K562 (cell line): ENCODE measurements at regions not wholly inside any gene's neighbourhood (a gene's known extent, or its start where the extent isn't known, plus 50 kb on each side); places are given as distances from the start of the nearest gene placed in this dataset.

ENCODE experiments used
- ADNP ChIP-seq: fragments of 200-800 bp; sonication (Bioruptor generic); IDR thresholded peaks from 2 replicates; pipeline ENCODE4 v1.6.1; 2016; ENCODE audit warnings: missing genetic modification characterization, missing compliant biosample characterization
- RAD21 ChIP-seq, 2 experiments: fragments of 250-450 bp in 1 of 2; fragments of 450-650 bp in 1 of 2; sonication (Bioruptor Pico) in 1 of 2; formaldehyde crosslinking in 1 of 2; IDR thresholded peaks in 1 of 2; conservative IDR thresholded peaks in 1 of 2; 2 replicates each; pipeline versions ENCODE4 v1.4.0 to v1.8.0; 2020 to 2022; ENCODE audit warnings: mild to moderate bottlenecking in 2 of 2, moderate library complexity in 1 of 2
- STAG1 ChIP-seq: sonication (generic); formaldehyde crosslinking; IDR thresholded peaks from 2 replicates; pipeline ENCODE4 v1.5.0; 2020; ENCODE audit warnings: missing genetic modification reagents, borderline replicate concordance
- ZNF77 ChIP-seq: fragments of 250-450 bp; sonication (Bioruptor Pico); IDR thresholded peaks from 2 replicates; pipeline ENCODE4 v1.5.0; 2020
- TF ChIP-seq, protein P1 (sequence below), 2 experiments: fragments of 450-650 bp; conservative IDR thresholded peaks; 2 replicates each; pipeline ENCODE4 v1.6.1; 2017; ENCODE audit warnings: mild to moderate bottlenecking in 2 of 2, moderate library complexity in 2 of 2
- TF ChIP-seq, protein P2 (sequence below): sonication (generic); formaldehyde crosslinking; IDR thresholded peaks from 2 replicates; pipeline ENCODE4 v1.8.0; 2023; ENCODE audit warnings: missing genetic modification reagents, mild to moderate bottlenecking, borderline replicate concordance
- TF ChIP-seq, protein P3 (sequence below): fragments of 250-450 bp; sonication (Bioruptor Pico); IDR thresholded peaks from 2 replicates; pipeline ENCODE4 v1.4.0; 2020; ENCODE audit warnings: mild to moderate bottlenecking, moderate library complexity

DNA sequence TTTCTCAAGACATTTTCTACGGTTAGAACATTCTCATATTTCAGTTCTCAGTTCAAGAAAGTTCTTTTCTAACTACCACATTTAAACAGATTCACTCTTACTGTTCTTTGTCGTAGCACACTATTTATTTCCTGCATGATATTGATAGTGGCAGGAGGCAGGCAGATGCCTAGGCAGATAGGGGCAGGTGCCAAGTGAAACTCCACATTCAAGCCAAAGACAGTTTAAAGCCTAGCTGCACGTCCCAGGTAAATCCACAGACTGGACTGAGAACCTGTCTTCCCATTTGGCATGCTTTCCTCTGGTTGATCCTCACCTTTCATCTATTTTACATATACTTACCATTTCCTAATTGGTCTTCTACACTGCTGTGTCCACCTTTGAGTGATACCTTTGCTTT is 359.3 kb downstream of the TMX3 start (continued):
- TF ChIP-seq, protein P1, sequence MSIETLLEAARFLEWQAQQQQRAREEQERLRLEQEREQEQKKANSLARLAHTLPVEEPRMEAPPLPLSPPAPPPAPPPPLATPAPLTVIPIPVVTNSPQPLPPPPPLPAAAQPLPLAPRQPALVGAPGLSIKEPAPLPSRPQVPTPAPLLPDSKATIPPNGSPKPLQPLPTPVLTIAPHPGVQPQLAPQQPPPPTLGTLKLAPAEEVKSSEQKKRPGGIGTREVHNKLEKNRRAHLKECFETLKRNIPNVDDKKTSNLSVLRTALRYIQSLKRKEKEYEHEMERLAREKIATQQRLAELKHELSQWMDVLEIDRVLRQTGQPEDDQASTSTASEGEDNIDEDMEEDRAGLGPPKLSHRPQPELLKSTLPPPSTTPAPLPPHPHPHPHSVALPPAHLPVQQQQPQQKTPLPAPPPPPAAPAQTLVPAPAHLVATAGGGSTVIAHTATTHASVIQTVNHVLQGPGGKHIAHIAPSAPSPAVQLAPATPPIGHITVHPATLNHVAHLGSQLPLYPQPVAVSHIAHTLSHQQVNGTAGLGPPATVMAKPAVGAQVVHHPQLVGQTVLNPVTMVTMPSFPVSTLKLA (conservative IDR thresholded peaks at IDR 0.05) = no peak
- TF ChIP-seq ADNP (tag) (no peak), STAG1 (CRISPR knock-in tag) (no peak), RAD21 (CRISPR knock-in tag; conservative IDR thresholded peaks at IDR 0.05 in 1 of 2, IDR thresholded peaks at IDR 0.05 in 1 of 2) (no peak), ZNF77 (no peak)
- TF ChIP-seq, protein P2, sequence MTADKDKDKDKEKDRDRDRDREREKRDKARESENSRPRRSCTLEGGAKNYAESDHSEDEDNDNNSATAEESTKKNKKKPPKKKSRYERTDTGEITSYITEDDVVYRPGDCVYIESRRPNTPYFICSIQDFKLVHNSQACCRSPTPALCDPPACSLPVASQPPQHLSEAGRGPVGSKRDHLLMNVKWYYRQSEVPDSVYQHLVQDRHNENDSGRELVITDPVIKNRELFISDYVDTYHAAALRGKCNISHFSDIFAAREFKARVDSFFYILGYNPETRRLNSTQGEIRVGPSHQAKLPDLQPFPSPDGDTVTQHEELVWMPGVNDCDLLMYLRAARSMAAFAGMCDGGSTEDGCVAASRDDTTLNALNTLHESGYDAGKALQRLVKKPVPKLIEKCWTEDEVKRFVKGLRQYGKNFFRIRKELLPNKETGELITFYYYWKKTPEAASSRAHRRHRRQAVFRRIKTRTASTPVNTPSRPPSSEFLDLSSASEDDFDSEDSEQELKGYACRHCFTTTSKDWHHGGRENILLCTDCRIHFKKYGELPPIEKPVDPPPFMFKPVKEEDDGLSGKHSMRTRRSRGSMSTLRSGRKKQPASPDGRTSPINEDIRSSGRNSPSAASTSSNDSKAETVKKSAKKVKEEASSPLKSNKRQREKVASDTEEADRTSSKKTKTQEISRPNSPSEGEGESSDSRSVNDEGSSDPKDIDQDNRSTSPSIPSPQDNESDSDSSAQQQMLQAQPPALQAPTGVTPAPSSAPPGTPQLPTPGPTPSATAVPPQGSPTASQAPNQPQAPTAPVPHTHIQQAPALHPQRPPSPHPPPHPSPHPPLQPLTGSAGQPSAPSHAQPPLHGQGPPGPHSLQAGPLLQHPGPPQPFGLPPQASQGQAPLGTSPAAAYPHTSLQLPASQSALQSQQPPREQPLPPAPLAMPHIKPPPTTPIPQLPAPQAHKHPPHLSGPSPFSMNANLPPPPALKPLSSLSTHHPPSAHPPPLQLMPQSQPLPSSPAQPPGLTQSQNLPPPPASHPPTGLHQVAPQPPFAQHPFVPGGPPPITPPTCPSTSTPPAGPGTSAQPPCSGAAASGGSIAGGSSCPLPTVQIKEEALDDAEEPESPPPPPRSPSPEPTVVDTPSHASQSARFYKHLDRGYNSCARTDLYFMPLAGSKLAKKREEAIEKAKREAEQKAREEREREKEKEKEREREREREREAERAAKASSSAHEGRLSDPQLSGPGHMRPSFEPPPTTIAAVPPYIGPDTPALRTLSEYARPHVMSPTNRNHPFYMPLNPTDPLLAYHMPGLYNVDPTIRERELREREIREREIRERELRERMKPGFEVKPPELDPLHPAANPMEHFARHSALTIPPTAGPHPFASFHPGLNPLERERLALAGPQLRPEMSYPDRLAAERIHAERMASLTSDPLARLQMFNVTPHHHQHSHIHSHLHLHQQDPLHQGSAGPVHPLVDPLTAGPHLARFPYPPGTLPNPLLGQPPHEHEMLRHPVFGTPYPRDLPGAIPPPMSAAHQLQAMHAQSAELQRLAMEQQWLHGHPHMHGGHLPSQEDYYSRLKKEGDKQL (CRISPR knock-in tag) = no peak
- TF ChIP-seq, protein P3, sequence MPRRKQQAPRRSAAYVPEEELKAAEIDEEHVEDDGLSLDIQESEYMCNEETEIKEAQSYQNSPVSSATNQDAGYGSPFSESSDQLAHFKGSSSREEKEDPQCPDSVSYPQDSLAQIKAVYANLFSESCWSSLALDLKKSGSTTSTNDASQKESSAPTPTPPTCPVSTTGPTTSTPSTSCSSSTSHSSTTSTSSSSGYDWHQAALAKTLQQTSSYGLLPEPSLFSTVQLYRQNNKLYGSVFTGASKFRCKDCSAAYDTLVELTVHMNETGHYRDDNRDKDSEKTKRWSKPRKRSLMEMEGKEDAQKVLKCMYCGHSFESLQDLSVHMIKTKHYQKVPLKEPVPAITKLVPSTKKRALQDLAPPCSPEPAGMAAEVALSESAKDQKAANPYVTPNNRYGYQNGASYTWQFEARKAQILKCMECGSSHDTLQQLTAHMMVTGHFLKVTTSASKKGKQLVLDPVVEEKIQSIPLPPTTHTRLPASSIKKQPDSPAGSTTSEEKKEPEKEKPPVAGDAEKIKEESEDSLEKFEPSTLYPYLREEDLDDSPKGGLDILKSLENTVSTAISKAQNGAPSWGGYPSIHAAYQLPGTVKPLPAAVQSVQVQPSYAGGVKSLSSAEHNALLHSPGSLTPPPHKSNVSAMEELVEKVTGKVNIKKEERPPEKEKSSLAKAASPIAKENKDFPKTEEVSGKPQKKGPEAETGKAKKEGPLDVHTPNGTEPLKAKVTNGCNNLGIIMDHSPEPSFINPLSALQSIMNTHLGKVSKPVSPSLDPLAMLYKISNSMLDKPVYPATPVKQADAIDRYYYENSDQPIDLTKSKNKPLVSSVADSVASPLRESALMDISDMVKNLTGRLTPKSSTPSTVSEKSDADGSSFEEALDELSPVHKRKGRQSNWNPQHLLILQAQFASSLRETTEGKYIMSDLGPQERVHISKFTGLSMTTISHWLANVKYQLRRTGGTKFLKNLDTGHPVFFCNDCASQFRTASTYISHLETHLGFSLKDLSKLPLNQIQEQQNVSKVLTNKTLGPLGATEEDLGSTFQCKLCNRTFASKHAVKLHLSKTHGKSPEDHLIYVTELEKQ (CRISPR knock-in tag) = no peak
